GM19023 (cell line): ENCODE measurements at regions not wholly inside any gene's neighbourhood (a gene's known extent, or its start where the extent isn't known, plus 50 kb on each side); places are given as distances from the start of the nearest gene placed in this dataset.

ENCODE experiments used
- ATAC-seq: cut with Tn5 transposase; IDR thresholded peaks from one replicate; pipeline ENCODE4 v1.9.1; 2021; ENCODE audit warnings: mild to moderate bottlenecking, moderate library complexity; ENCODE audit not compliant: unreplicated experiment

GRCh38 chr6:17047889-17048288, 54.0 kb upstream of the STMND1 start:
- ATAC-seq = no peak

DNA sequence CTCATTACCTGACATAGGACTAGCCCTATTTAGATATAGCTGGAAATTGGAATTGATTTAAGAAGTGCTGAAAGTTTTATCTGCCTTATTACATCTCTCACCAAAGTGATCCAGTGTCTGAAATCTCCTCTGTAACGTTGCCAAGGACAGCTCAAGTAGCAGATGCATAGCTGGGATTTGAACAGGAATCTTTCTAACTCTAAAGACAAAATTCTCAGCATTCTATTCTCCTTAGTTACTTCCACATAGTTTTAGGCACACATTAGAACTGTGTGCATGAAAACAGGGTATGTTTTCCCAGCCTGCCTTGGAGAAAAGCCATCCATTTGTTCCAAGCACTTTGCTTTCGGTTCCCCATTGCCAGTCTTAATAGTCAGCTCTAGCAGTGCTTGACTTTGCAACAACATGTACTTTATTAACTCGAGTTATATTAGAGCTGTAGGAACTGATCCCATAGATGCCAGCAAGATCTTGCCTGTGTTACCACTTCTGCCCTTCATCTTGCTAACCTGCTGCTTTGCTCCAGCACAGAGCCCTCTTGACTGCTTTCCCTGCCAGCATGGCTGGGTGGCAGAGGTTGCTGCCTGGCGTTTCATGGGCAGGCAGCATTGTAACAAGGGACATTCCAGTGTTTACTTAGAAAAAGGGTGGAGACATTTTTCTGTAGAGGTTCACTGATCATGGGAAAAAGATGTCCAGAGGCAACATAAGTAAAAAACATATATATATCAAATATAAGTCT, 56.1 kb upstream of the STMND1 start:
- ATAC-seq = no peak

DNA sequence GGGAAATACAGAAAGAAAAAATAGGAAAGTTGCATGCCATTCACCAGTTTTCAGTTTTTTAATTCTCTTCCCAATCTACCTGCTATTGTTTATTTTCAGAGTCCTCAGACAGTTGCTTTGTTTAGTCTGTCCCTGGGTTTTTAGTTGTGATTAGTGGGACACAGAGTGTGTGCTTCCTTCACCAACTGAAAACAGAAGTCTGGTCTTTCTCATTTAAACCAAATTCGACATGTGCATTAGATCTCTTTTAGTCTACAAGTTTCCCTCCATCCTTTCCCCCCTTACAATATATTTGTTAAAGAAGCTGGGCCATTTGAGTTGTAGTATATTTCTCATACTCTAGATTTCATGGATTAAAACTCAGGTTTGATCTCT, 58.7 kb upstream of the STMND1 start:
- ATAC-seq = no peak

- ATAC-seq = no peak
These were observed 59.3 kb upstream of the STMND1 start for GRCh38 chr6:17042422-17043147.

- ATAC-seq = no peak
These were observed 62.6 kb upstream of the STMND1 start for GRCh38 chr6:17039266-17039665.

DNA sequence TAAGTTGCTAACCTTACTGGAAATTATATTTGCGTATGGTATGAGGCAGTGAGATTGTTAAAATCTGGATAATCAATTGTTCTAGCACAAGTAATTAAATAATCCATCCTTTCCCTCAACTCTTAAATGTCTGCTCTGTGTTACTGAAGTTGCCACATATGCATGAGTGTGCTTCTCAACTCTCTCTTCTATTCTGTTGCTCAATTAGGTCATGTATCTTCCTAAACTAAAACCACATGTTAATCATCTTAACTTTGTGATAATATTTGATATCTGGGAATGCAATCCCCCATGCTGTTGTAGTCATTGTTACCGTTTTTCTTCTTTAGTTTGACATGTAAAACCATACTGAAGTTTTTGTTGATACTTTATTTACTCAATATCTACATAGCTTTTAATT, 63.5 kb upstream of the STMND1 start:
- no peak for ATAC-seq

GRCh38 chr6:17036065-17036393, 65.8 kb upstream of the STMND1 start:
- no peak for ATAC-seq

DNA sequence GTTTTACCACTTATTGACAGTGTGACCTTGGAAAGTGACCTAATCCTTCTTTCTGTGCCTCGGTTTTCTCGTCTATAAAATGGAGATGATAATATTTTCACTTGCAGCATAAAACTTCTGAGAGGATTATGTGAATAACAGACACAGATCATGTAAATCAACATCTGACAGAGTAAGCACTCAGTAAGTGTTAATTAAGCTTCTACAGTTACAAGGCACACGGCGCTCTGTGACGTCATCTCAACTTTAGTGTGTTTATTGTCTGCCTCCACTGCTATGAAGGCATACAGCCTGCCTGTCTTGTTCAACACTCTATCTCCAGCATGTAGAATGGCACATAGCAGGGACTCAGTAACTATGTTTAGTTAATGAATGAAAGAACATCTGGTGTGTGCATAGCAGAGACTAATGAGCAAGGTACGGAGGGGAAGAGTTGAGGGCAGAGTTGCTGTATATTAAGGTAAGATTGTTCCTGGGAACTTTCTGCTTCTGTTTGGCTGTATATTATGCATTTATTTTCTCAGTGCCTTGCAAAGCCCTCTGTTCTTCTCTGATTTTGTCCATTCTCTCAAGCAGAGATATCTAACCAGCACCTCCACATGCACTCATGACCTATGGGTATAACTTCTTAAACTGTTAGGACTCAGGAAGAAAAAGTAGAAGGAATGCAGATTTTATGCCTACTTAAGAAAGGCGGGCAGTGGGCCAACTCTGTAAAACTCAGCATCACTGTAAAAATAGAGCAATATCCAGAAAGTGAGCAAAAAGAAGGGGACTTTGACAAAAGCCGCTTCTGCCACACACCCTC, 66.4 kb upstream of the STMND1 start:
- ATAC-seq = no peak

- ATAC-seq = no peak
These were observed 68.1 kb upstream of the STMND1 start for GRCh38 chr6:17033746-17034145.

GRCh38 chr6:17032988-17033634, 68.7 kb upstream of the STMND1 start:
- no peak for ATAC-seq

DNA sequence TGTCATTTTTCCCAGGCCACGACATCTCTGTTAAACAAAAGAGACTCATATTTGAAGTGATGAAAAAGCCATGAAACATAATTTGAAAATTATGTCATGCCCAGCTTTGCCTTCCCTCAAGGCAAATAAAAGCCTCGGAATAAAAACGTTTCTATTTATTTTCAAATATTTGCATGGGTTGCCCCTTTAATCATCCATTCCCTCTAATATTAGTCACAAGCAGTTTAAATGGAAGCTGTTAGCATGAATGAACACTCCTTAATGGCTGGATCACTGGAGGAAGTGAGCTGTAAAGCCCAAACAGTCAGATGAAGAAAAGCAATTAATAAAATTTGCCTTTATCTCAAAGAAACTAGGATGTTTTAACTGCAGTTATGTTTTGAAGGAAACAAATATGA, 69.3 kb upstream of the STMND1 start:
- ATAC-seq = no peak

DNA sequence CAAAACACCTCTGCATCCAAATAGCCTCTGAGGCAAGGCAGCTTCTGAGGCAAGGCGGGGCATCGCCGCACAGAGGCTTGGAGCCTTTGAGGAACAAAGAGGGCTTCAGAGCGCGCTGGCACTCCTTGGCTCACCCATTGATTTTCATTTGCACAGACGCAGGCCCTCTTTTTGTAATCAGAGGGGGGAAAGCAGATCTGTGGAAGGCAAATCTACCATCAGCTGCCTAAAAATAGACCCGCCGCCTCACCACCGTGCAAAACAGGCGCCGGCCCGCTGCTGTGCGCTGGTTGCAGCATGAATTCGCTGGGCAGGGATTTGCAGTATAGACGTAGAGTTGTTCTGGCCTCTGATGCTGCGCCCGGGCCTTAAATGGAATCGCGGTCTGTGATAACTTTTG, 69.9 kb upstream of the STMND1 start:
- no peak for ATAC-seq

DNA sequence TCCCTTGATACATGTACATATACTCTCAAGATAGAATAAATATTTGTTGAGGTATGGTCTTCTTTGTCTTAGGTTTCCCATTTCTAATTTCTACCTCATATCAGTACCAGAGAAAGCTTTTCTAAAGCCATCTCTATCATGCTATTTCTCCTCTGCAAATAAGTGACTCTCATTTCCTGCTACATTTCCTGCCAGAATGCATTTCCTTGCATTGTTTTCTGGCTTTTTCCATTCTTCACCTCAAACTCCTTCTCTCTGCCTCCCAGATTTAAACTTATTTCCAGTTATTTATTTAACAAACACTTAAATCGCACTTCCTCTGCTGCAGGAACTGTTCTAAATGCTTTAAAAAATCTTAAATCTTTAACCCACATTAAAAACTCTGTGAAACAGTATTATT, 74.4 kb upstream of the STMND1 start:
- ATAC-seq = no peak

DNA sequence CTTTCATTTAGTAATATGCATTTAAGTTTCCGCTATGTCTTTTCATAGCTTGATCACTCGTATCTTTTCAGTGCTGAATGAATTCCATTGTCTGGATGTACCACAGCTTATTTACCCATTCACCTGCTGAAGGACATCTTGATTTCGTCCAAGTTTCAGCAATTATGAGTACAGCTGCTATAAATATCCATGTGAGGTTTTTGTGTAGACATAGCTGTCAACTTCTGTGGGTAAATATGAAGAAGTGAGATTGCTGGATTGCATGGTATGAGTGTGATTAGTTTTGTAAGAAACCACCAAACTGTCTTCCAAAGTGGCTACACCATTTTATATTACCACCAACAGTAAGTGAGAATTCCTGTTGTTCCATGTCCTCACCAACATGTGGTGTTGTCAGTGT, 79.2 kb upstream of the STMND1 start:
- ATAC-seq = no peak

GRCh38 chr6:17021539-17021889, 80.3 kb upstream of the STMND1 start:
- ATAC-seq = no peak

GRCh38 chr6:17020889-17021538, 80.8 kb upstream of the STMND1 start:
- ATAC-seq = no peak

DNA sequence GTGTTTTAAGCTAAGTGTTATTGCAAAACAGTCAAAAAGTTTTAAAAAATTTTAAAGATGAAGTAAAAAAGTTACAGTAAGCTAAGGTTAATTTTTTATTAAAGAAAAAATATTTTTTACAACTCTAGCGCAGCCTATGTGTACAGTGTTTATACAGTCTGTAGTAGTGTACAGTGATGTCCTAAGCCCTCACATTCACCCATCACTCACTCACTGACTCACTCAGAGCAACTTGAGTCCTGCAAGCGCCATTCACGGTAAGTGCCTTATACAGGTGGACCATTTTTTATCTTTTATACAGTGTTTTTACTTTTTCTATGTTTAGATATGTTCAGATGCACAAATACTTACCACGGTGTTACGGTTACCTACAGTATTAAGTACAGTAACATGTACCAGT, 83.4 kb upstream of the STMND1 start:
- no peak for ATAC-seq

- no peak for ATAC-seq
These were observed 84.4 kb upstream of the STMND1 start for GRCh38 chr6:17017416-17017815.

GRCh38 chr6:17015551-17016381, 86.1 kb upstream of the STMND1 start:
- ATAC-seq = no peak

DNA sequence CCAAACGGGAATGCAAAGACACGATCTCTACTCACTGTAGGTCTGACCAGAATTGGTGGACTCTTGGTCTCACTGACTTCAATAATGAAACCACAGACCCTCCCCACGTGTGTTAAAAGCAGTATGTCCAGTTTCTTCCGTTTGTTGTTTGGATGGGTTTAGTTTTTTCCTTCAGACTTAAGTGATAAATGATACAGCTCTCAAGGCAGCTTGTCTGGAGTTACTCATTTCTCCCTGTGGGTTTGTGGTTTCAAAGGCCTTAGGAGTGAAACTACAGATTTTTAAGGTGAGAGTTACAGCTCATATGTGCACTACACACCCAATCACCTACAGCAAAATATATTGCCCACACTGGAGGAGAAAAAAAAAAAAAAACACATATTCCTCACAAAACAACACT, 86.7 kb upstream of the STMND1 start:
- no peak for ATAC-seq
